OCI-LY1 (cell line): ENCODE measurements at regions not wholly inside any gene's neighbourhood (a gene's known extent, or its start where the extent isn't known, plus 50 kb on each side); places are given as distances from the start of the nearest gene placed in this dataset.

ENCODE experiments used
- H2AFZ ChIP-seq: fragments of 200-600 bp; sonication (generic), shearing (Covaris generic); 2 replicates; pipeline ENCODE4 v1.6.0; 2014; ENCODE audit warnings: antibody characterized with exemption, mild to moderate bottlenecking, low read length
- H3F3A ChIP-seq: fragments of 200-600 bp; sonication (generic), shearing (Covaris generic); 2 replicates; pipeline ENCODE4 v1.6.0; 2014; ENCODE audit warnings: mild to moderate bottlenecking, antibody characterized with exemption, low read length, moderate library complexity; ENCODE audit not compliant: insufficient read depth
- H3K27ac ChIP-seq: fragments of 200-600 bp; sonication (generic); 2 replicates; pipeline ENCODE4 v1.5.1; 2014; ENCODE audit warnings: low read length, mixed run types, mild to moderate bottlenecking, low read depth; ENCODE audit not compliant: poor library complexity, severe bottlenecking
- H3K27me3 ChIP-seq: fragments of 200-600 bp; sonication (generic); 2 replicates; pipeline ENCODE4 v1.6.0; 2014; ENCODE audit warnings: antibody characterized with exemption, mild to moderate bottlenecking, low read length, moderate library complexity; ENCODE audit not compliant: insufficient read depth
- H3K36me3 ChIP-seq: fragments of 200-600 bp; sonication (generic); 2 replicates; pipeline ENCODE4 v1.6.1; 2014; ENCODE audit warnings: mild to moderate bottlenecking, antibody characterized with exemption, low read length, moderate library complexity, mixed read lengths; ENCODE audit not compliant: insufficient read depth
- H3K4me1 ChIP-seq: fragments of 200-600 bp; sonication (generic); 2 replicates; pipeline ENCODE4 v1.5.1; 2014; ENCODE audit warnings: mild to moderate bottlenecking, low read length, moderate library complexity; ENCODE audit not compliant: insufficient read depth, severe bottlenecking
- H3K4me2 ChIP-seq: fragments of 200-600 bp; sonication (generic), shearing (Covaris generic); 2 replicates; pipeline ENCODE4 v1.6.1; 2014; ENCODE audit warnings: low read length
- H3K4me3 ChIP-seq: fragments of 200-600 bp; sonication (generic); 2 replicates; pipeline ENCODE4 v1.5.1; 2014; ENCODE audit warnings: low read length, low read depth, mild to moderate bottlenecking, mixed read lengths; ENCODE audit not compliant: poor library complexity, severe bottlenecking
- H3K79me2 ChIP-seq: fragments of 200-600 bp; shearing (Covaris generic); 2 replicates; pipeline ENCODE4 v1.6.1; 2016; ENCODE audit warnings: mixed run types, low read length, mixed read lengths; ENCODE audit not compliant: insufficient read depth
- H3K9ac ChIP-seq: fragments of 200-600 bp; sonication (generic), shearing (Covaris generic); 2 replicates; pipeline ENCODE4 v1.6.1; 2014; ENCODE audit warnings: mild to moderate bottlenecking, low read length, mixed read lengths
- H3K9me2 ChIP-seq: fragments of 200-600 bp; sonication (generic), shearing (Covaris generic); 2 replicates; pipeline ENCODE4 v1.6.1; 2014; ENCODE audit warnings: low read depth, mild to moderate bottlenecking, low read length, mixed read lengths
- H3K9me3 ChIP-seq: fragments of 200-600 bp; shearing (Covaris generic); 2 replicates; pipeline ENCODE4 v1.6.1; 2014; ENCODE audit warnings: low read length, mixed read lengths
- H4K20me1 ChIP-seq: fragments of 200-600 bp; sonication (generic), shearing (Covaris generic); 2 replicates; pipeline ENCODE4 v1.6.0; 2016; ENCODE audit warnings: mild to moderate bottlenecking, low read length; ENCODE audit not compliant: insufficient read depth
- CTCF ChIP-seq: fragments of 200-600 bp; sonication (generic), shearing (Covaris generic); IDR thresholded peaks from 2 replicates; pipeline ENCODE4 v1.5.1; 2017; ENCODE audit warnings: mild to moderate bottlenecking, antibody characterized with exemption, low read length, moderate library complexity, mixed read lengths
- EZH2 ChIP-seq: fragments of 200-600 bp; sonication (generic), shearing (Covaris generic); IDR thresholded peaks from 2 replicates; pipeline ENCODE4 v1.8.0; 2017; ENCODE audit warnings: borderline replicate concordance, mixed run types, mild to moderate bottlenecking, antibody characterized with exemption, low read length, moderate library complexity, mixed read lengths

GRCh38 chr22:48654492-48654891 lies 1173.2 kb downstream of the BRD1 start:
- no peaks in the 10 kb centered on the region for H3F3A ChIP-seq
- H3K4me1 ChIP-seq: no peaks in the 10 kb centered on the region
- TF ChIP-seq EZH2 (no peak), CTCF (no peak)
- H3K9me2 ChIP-seq: no peaks in the 10 kb centered on the region
- H3K9ac ChIP-seq: no peak overlapping the region
- H3K4me2 ChIP-seq: no peak overlapping the region
- no peaks in the 10 kb centered on the region for H3K79me2 ChIP-seq
- no peak overlapping the region for H3K27ac ChIP-seq
- H3K4me3 ChIP-seq: no peak overlapping the region
- no peaks in the 10 kb centered on the region for H3K27me3 ChIP-seq
- no peaks in the 10 kb centered on the region for H3K9me3 ChIP-seq
- no peaks in the 10 kb centered on the region for H4K20me1 ChIP-seq
- H2AFZ ChIP-seq: no peak overlapping the region
- H3K36me3 ChIP-seq: no peaks in the 10 kb centered on the region

GRCh38 chr22:48653929-48654328 lies 1173.7 kb downstream of the BRD1 start:
- H3K9me3 ChIP-seq: no peaks in the 10 kb centered on the region

GRCh38 chr22:48653306-48653705 lies 1174.4 kb downstream of the BRD1 start:
- Histone ChIP-seq H3K9ac (no peak overlapping the region), H3K27ac (no peak overlapping the region), H3K27me3 (no peaks in the 10 kb centered on the region), H3K4me3 (no peak overlapping the region), H2AFZ (no peak overlapping the region), H3K9me2 (no peaks in the 10 kb centered on the region), H3K9me3 (no peaks in the 10 kb centered on the region), H3K4me2 (no peak overlapping the region), H3K79me2 (no peaks in the 10 kb centered on the region), H3K4me1 (no peaks in the 10 kb centered on the region), H3F3A (no peaks in the 10 kb centered on the region), H3K36me3 (no peaks in the 10 kb centered on the region), H4K20me1 (no peaks in the 10 kb centered on the region)
- TF ChIP-seq CTCF (no peak), EZH2 (no peak)

More at GRCh38 chr22:48653929-48654328, 1173.7 kb downstream of the BRD1 start:
- no peak for TF ChIP-seq CTCF
- no peak for TF ChIP-seq EZH2
- Histone ChIP-seq H3K9me2 (no peaks in the 10 kb centered on the region), H3K79me2 (no peaks in the 10 kb centered on the region), H3F3A (no peaks in the 10 kb centered on the region), H3K4me2 (no peak overlapping the region), H3K36me3 (no peaks in the 10 kb centered on the region), H3K27ac (no peak overlapping the region), H2AFZ (no peak overlapping the region), H3K4me3 (no peak overlapping the region), H3K4me1 (no peaks in the 10 kb centered on the region), H3K9ac (no peak overlapping the region), H4K20me1 (no peaks in the 10 kb centered on the region), H3K27me3 (no peaks in the 10 kb centered on the region)
